Stimulated activated CD4-positive, alpha-beta T cell treated with anti-CD3 and anti-CD28 coated beads, Interleukin-12 subunit alpha, Interleukin-12 subunit beta, amount 100 ng/mL, for 24 hours (primary cell): ENCODE measurements at regions not wholly inside any gene's neighbourhood (a gene's known extent, or its start where the extent isn't known, plus 50 kb on each side); places are given as distances from the start of the nearest gene placed in this dataset.

Experiments
- DNase-seq, 2 experiments: peaks; one replicate each; pipeline ENCODE4 v3.0.0-alpha.2; 2020; ENCODE audit warnings: low read depth in 2 of 2

DNA sequence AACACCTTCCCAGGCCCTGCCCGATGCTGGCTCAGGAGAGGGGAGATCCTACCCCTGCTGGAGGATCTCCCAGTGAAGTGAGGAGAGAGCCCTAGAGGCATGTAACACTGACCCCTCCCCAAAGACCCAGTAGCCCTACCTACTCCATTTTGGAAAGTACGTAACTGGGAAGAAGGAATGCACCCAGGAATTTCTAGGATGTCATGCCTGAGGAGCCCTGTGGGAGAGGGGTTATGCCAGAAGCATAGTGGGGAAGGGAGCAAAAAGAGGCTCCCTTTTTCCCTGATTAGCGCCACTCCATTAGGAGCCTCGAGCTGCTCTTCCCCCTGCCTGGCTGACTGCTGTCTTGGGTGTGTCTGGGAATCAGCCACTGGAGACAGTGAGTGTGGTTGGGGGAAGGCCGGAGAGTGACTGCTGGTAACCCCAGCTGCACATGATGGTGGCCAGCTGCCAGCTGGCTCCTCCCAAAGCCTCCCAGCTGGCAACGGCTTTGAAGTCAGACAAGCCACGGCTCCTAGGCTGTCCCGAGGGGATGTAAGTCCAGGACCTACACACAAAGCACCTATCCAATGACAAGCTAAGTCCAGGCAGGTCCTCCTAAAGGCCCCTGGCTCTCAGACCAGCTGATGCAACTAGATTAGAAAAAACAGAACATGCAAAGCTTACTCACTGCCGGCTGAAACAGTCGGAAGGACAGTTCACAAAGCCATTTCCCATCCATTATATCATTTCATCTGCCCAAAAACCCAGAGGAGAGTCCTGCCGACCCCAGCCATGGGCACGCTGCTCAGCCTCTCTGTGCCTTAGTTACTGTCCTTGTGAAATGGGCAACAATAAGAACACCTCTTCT, 136.5 kb upstream of the ABCA1 start:
- DNase-seq: no peak

DNA sequence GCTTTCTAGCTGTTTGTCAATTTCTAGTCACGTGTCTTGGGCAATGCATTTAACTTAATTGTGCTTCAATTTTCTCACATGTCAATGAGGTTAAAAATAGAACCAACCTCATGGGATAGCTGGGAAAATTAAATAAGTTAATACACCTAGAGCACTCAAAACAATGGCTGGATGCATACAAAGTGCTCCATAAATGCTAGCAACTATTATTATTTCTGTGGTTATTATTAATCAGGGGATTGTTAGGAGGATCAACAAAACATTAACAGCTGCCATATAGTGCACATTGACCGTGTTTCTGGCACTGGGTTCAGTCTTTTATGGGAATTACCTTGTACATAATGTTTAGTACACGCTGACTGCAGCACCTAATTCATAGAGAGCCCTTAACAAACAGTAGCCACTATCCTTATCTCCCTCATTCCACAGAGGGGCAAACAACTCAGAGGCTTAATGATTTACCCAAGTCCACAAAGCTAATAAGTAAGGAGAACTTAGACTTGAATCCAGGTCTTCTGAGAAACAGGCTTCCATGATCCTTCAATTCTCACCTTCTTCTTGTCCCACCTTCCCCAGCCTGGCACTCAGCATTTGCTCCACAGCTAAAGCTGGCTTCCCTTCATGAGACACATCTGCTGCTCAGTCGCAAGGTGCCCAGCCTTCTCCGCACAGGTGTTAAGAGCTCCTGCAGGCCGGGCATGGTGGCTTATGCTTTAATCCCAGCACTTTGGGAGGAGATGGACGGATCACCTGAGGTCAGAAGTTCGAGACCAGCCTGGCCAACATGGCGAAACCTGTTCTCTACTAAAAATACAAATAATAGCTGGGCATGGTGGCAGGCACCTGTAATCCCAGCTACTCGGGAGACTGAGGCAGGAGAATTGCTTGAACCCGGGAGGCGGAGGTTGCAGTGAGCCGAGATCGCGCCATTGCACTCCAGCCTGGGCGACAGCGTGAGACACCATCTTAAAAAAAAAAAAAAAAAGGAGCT, 137.4 kb upstream of the ABCA1 start:
- DNase-seq: no peak

DNA sequence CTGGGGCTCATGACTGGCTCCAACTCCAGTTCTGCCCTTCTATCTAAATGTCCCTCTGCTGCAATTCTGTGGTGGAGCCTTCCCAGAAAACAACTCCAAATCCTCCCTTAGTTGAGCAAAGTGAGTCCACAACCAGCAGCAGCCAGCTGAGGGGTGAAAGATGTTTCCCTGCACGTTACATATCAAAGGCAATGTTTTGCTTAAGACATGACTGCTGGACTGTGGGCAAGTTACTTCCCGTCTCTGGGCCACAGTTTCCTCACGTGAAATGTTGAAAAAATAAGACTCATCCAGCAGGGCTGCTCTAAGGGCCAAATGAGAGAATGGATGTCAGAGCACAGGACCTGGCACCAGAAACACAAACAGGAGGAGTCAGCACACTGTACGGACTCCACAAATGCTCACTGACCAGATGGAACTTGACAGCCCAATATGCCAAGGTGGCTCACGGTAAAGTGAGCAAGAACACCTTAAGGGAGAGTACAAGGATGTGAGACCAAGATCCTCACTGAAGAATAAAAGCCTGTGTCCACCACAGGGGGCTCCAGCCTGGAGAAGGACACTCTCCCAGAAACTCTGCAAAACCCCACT, 138.4 kb upstream of the ABCA1 start:
- DNase-seq: no peak

DNA sequence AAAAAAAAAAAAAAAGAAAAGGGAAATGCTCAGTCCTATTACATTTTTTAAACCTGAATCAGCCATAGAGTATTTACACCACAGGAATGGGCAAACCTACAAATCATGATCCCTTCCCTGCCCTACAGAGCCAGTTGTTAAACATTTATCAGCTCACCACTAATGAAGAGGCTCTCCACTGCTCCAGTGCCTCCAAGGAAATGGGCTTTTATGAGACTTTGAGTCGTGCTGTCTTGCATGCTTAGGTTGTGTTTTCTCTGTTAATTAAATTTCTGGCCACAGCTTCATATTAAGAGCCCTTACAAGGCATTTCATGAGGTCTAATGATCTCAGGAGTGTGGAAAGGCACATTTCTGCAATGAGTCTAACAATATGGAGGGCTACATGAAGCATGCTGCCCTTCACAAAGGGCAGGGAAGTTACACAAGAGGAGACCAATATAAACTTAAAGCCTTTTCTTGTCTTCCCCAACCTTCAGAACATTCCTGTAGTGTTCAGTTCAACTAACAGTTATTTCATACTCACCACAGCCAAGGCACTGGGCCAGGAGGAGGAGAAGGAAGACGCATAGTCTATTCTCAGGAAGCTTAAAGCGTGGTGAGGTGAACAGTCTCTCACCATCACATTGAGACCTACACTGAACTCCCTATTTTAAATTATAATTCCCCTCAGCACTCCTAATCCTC, 140.1 kb upstream of the ABCA1 start:
- no peak for DNase-seq

DNA sequence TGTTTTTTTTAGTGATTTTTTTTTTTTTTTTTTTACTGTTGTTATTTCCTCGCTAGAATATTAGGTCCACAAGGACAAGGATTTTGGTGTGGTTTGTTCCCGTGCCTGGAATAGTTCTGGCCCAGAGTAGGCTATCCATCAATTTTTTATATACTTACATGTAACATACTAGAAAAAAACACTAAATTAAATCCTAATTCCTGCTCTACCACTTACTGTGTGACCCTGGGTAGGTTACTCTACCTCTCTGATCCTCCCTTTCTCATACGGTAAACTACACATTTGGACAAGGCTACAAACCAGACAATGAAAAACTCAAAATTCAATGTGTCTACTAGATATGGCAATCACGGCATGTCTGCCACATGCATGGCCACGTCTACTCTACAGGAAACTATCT, 141.3 kb upstream of the ABCA1 start:
- DNase-seq: no peak

DNA sequence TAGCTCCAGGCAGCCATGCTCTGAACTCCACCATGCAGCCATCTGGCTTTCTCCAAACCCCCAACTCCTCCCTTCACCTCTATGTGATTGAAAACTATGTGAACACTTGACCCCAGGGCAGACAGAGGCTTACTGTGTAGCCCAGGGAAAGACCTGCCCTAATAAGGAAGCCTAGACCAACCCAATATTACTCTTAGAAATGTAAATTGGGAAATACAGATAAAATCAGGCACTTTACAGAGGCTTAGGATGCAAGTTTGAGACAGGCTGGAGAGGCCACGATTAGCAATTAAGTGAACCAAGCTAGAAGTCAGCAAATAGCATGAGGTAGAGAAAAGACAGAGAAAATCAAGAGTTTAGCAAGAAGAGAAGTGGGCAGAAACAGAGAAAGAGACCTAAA, 141.7 kb upstream of the ABCA1 start:
- no peak for DNase-seq

DNA sequence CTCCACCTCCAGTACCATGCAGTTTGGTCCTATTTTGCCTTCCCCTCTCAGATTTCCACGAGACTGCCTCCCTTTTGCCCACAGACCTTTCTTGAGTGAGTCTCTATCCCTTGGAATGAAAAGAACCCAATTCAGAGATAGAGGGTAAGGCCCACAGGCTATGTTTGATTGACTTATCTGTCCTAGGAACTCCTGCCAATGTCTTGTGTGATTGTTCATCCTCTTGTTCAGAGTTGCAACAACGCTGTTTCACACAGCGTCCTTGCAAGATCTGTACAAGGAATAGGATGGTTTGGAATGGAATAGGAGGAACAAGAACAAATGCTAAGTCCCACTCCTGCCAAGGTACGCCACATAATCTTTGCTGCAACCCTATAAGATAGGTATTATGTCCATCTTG, 142.2 kb upstream of the ABCA1 start:
- DNase-seq: no peak

DNA sequence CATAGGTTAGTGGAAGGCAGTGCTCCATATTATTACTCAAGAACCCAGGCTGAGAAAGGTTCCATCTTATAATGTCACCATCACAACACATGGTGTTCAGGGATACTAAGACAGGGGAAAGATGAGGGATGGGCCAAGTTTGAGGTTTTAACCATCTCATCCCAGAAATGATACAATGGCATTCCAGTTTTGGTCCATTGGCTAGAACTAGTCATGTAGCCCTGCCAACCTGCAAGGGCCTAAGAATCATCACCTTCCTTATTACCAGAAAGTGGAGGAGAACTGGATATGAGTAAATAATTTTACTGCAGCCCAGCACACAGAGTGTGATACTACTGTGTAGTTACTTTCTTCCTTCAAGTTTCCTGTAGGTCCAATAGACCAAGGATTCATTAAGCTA, 144.5 kb upstream of the ABCA1 start:
- no peak for DNase-seq

DNA sequence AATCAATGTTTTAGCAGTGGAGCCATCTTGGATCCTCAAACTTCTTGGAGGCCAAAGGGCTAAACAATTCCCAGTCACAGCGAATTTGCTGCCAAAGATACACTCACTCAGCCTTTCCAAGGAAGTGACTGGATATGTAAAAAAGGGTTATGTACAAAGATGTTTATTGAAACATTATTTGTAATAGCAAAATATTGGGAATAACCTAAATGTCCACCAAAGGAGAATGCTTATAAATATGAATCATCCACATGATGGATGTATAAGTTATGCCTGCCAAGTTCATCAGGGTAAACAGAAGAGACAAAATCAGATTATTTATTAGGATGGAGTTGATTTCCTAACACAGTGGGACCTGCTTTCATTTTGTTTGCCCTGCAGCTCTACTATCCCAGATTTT, 145.2 kb upstream of the ABCA1 start:
- DNase-seq: no peak

DNA sequence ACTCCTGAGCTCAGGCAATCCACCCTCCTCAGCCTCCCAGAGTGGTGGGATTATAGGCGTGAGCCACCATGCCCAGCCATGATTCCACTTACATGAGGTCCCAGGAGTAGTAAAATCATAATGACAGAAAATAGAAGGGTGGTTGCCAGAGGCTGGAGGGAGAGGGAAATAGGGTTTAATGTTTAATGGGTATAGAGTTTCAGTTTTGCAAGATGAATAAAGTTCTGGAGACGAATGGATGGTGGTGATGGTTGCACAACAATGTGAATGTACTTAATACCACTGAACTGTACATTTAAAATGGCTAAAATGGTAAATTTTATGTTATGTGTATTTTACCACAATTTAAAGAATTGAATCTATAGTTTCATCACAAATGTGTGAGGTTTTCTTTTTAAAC, 146.5 kb upstream of the ABCA1 start:
- DNase-seq: no peak

DNA sequence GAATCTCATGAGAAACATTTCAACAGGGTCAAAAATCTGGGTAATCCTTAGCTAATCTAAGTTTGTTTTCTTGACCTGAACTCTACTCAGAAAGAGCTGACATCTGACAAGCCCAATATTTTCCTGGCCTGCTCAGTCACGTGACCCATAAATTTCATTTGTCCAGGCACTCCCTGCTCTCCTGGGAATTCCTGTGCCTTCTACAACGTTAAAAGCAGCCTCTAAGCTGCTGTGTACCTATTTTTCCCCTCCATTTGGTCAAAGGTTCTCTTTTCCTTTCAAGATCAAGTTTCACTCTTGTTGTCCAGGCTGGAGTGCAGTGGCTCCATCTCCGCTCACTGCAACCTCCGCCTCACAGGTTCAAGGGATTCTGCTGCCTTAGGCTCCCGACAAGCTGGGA, 148.8 kb upstream of the ABCA1 start:
- no peak for DNase-seq

DNA sequence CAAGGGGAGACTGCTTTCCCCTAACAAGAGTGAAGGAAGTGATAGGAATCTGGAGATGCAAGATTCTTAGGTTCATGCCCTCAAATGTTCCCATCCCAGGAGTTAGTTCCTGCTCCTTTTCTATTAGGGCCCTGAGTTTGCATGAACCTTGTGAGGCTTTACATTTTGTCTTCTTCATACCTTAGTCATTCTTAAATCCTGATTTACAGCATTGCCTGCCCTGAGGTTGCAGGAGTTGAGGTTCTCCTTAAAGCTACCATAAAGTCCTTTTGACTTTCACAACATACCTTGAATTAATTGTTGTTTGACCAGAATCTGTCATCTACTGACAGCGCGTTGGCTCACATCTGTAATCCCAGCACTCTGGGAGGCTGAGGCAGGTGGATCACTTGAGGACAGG, 151.5 kb upstream of the ABCA1 start:
- DNase-seq: no peak

DNA sequence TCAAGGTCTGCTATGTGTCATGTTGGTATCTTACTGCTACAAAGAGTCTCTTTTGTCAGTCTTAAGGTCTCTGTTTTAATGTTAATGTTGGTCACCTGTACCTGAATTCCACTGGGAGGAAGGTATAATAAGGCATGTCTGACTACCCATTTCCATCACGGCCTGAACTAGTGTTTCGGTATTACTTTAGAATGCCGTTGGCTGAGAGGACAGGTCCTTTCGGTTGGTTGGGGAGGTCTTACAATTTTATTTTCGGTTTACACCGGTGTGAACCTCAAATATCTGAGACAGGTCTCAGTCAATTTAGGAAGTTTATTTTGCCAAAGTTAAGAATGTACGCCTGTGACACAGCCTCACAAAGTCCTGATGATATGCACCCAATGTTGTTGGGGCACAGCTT, 154.9 kb upstream of the ABCA1 start:
- no peak for DNase-seq

DNA sequence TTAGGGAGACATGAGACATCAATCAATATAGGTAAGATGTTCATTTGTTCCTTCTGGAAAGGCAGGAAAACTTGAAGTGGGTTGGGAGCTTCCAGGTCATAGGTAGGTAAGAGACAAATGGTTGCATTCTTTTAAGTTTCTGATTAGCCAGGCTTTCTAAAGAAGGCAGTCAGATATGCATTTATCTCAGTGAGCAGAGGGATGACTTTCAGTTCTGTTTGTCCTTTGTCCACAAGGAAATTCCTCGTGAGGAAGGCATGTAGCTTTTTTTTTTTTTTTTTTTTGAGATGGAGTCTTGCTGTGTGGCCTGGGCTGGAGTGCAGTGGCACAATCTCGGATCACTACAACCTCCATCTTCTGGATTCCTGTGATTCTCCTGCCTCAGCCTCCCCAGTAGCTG, 155.3 kb upstream of the ABCA1 start:
- DNase-seq: no peak

DNA sequence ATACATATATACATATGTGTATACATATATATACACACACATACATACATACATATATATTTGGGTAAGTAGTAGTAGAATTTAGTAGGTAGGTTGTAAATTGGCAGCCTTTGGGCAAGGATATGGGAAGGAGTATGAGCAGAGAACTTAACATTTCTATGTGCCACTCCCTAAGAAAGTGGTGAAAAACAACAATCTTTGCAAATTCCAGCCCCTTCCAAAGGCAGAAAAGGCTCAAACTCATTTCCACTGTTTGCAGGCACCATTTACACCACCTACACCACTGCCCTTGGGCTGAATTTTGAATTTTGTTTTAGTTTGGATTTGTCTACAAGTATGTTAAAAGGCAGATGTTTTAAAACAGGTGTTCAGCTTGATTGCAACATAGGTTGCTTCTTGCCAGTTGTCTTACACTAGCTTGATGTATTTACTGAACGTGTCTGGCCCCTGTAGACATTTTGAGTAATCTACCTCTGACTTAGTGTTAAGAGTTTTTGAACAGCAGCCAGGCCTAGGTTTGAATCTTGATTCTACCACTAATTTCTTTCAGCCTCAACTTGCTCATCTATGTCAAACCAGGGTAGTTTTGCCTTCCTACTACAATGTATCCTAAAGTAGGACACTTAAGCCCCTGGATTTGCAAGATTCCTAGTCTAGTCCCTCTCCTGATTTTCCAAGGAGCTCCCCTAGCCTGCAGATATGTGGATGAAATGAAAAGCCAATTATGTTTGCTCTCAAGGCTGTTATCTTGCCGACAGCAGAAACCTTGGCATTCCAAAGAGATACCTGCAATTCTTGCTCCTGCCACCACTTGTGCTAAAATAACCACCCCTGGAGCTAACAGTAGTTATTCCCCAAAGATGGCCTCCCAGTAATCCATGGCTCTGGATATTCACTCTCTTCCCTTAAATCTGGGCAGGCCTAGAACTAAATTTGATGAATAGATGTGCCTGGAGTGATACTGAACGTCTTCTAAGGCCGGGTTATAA, 156.2 kb upstream of the SLC44A1 start:
- no peak for DNase-seq

DNA sequence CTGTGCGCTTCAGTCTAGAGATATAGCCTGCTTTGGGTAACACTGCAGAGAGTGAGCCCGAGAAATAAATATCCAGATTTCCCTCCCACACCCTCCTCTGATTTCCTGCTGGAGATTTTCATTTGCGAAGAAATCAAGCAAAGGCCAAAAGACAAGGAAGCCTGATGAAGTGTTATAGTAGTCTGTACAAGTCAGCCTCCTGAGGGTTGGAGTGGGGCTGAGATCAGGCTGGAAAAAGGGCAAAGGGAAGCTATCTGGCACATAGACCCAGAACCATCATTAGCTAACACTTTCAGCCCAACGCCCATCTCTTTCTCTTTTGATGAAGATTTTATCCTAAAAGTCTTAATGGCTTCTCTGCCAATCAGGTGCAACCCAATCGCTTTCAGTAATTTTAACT, 154.6 kb upstream of the SLC44A1 start:
- DNase-seq: no peak

DNA sequence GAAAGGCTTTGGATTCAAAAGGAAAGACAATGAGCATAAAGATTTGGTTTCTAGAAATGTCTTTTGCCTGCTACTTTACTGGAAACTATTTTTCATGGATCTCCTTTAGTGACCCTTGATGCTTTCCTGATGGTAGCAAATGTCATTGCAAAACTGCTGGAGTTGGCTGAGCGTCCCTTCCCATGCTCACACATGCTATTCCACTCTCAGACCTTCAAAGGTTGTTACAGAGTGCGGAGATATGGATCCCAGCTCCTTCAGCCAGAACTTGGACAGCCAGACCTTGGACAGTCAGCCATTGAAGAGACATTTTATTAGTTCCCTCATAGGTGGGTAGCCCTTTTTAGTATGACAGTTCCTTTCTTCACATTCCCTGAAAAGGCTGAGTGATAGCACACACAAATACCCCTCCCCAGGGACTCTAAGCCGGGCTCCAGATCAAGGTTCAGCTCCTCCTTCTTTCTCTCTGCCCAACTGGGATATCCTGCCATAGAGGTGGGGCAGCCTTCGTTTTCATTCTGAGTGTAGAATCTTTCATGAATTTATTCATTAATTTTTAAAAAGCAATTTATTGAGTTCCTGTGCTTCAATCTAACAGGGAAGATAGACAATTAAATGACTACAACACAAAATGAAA, 153.3 kb upstream of the SLC44A1 start:
- no peak for DNase-seq

DNA sequence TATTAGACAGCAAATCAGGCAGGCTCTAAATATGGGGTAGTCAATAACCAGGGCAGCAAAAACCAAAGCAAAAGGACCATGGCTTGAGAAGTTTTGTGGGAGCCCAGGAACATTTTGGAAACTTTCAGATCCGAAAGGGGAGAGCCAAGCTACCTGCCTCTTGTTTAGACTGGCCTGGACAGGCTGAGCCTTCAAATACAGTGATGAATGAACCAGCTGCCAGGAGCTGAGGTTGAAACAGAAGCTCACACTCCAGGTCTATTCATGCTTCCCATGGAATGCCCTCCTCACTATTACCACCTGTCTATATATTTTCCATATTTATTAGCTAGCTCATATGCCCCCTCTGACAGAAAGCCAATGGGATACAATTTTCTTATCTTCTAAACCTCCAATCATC, 150.8 kb upstream of the SLC44A1 start:
- no peak for DNase-seq

DNA sequence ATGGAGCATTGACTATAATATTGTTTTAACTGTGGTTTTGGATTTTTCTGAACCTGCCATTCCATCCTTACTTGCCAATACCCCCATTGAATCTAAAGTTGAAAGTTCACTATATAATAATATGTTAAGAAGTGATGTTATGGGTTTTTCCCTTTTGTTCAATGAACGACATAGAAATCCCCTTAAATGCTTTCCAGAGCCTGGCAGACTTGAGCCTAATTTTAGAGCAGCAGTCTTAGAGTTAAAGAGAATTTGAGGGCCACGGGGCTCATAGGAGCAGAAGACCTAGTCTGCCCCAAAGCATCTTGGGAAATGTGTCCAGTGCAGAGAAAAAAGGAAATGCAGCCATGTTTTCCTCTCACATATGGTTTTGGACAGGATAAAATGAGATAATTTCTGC, 146.1 kb upstream of the SLC44A1 start:
- no peak for DNase-seq

DNA sequence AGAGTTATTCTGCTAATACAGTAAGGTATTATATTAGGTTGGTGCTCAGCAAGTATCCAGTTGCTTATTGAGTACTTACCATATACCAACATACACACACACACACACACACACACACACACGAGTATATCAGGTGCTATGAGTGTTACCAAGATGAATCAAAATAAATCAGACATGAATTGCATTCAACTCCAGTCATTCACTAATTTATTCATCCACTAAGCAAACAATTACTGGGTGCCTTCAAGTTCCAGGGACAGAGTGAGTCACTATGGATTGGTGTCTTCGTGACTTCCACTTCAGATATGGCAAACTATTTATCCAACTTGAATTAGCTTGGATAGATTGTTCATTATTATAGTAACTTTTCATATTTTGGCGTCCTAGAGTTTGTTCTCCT, 140.7 kb upstream of the SLC44A1 start:
- no peak for DNase-seq
